HCT116 (cell line): ENCODE measurements at regions not wholly inside any gene's neighbourhood (a gene's known extent, or its start where the extent isn't known, plus 50 kb on each side); places are given as distances from the start of the nearest gene placed in this dataset.

ENCODE experiments used
- ATAC-seq: fragments of 200-7000 bp; cut with Tn5 transposase; 2 replicates; pipeline ENCODE4 v1.9.1; 2020; ENCODE audit warnings: mild to moderate bottlenecking, moderate library complexity
- BruUV-seq: library from RNA; stranded (reverse); fragments of 400-500 nt; replicated peaks from 2 replicates; lab custom pipeline; 2021; lab: Mats Ljungman, UMichigan
- CTCF ChIA-PET: fragments of 300-600 bp; sonication (Branson Sonifier 250); formaldehyde crosslinking; loops from one replicate; lab custom pipeline; 2021; ENCODE audit warnings: antibody characterized with exemption; lab: Charles Lee
- POLR2A ChIA-PET: fragments of 300-600, 350-600 bp; sonication (Branson Sonifier 250); formaldehyde crosslinking; loops from one replicate; lab custom pipeline; 2021; ENCODE audit warnings: antibody characterized with exemption; lab: Charles Lee
- RAD21 ChIA-PET, 2 experiments: fragments of 300-600 bp; sonication (Branson Sonifier 250); formaldehyde crosslinking; loops; one replicate each; lab custom pipeline; 2023; ENCODE audit warnings: low total read pairs in 2 of 2; ENCODE audit not compliant: uncharacterized antibody in 2 of 2, unreplicated experiment in 2 of 2, low non-redundant PET in 1 of 2; lab: Charles Lee
- DNase-seq: peaks from one replicate; pipeline ENCODE4 v3.0.0-alpha.2; 2010; ENCODE audit warnings: low read depth, low spot score
- H2AFZ ChIP-seq: fragments of 200-600 bp; shearing (Covaris generic), sonication (generic); 2 replicates; pipeline ENCODE4 v1.6.1; 2017; ENCODE audit warnings: low read depth, mixed run types, mixed read lengths, antibody characterized with exemption, low read length; ENCODE audit not compliant: poor library complexity, severe bottlenecking
- H3K27ac ChIP-seq: 2 replicates; pipeline ENCODE4 v1.5.1; 2012; ENCODE audit warnings: low read depth, low read length
- H3K27me3 ChIP-seq: fragments of 200-600 bp; sonication (generic); 2 replicates; pipeline ENCODE4 v1.6.1; 2016; ENCODE audit warnings: mixed run types, low read length, mixed read lengths; ENCODE audit not compliant: insufficient read depth
- H3K36me3 ChIP-seq, 2 experiments: fragments of 200-500 bp in 1 of 2; fragments of 200-600 bp in 1 of 2; sonication (Bioruptor generic) in 1 of 2; sonication (generic) in 1 of 2; 2 replicates each; pipeline versions ENCODE4 v1.5.1 to v1.6.1; 2014 to 2016; ENCODE audit warnings: low read length in 2 of 2, inconsistent platforms in 1 of 2, mixed read lengths in 1 of 2, mixed run types in 1 of 2; ENCODE audit not compliant: insufficient read depth in 2 of 2, control insufficient read depth in 1 of 2
- H3K4me1 ChIP-seq, 2 experiments: fragments of 200-600 bp in 1 of 2; sonication (generic) in 1 of 2; 2 replicates each; pipeline versions ENCODE4 v1.5.1 to v1.6.1; 2012 to 2017; ENCODE audit warnings: low read length in 2 of 2, inconsistent platforms in 1 of 2, mild to moderate bottlenecking in 1 of 2, mixed read lengths in 1 of 2, mixed run types in 1 of 2, moderate library complexity in 1 of 2; ENCODE audit not compliant: insufficient read depth in 2 of 2, control insufficient read depth in 1 of 2
- H3K4me2 ChIP-seq: fragments of 200-600 bp; sonication (generic); 2 replicates; pipeline ENCODE4 v1.6.1; 2017; ENCODE audit warnings: mixed run types, low read length, mixed read lengths
- H3K4me3 ChIP-seq, 2 experiments: fragments of 200-600 bp in 1 of 2; sonication (generic) in 1 of 2; replicated peaks in 1 of 2; 2 replicates each; pipeline ENCODE4 v1.5.1; 2011 to 2016; ENCODE audit warnings: low read length in 2 of 2, control low read depth in 1 of 2, low read depth in 1 of 2, mild to moderate bottlenecking in 1 of 2, mixed read lengths in 1 of 2, mixed run types in 1 of 2
- H3K79me2 ChIP-seq: fragments of 200-600 bp; sonication (generic); 2 replicates; pipeline ENCODE4 v1.6.1; 2017; ENCODE audit warnings: mild to moderate bottlenecking, mixed run types, low read length, moderate library complexity, mixed read lengths; ENCODE audit not compliant: insufficient read depth
- H3K9ac ChIP-seq: fragments of 200-600 bp; sonication (generic); 2 replicates; pipeline ENCODE4 v1.6.1; 2016; ENCODE audit warnings: low read length, mixed read lengths
- H3K9me2 ChIP-seq: fragments of 200-600 bp; sonication (generic), shearing (Covaris generic); 2 replicates; pipeline ENCODE4 v1.6.1; 2017; ENCODE audit warnings: mixed run types, mild to moderate bottlenecking, moderate library complexity; ENCODE audit not compliant: insufficient read depth
- H3K9me3 ChIP-seq, 2 experiments: fragments of 200-500 bp in 1 of 2; fragments of 200-600 bp in 1 of 2; sonication (Bioruptor generic) in 1 of 2; sonication (generic) in 1 of 2; 2 replicates each; pipeline ENCODE4 v1.6.1; 2014 to 2017; ENCODE audit warnings: low read length in 2 of 2, mixed read lengths in 2 of 2, inconsistent platforms in 1 of 2, low read depth in 1 of 2, mild to moderate bottlenecking in 1 of 2, mixed run types in 1 of 2, moderate library complexity in 1 of 2; ENCODE audit not compliant: control insufficient read depth in 1 of 2, insufficient read depth in 1 of 2
- H4K20me1 ChIP-seq: fragments of 200-600 bp; sonication (generic), shearing (Covaris generic); 2 replicates; pipeline ENCODE4 v1.6.1; 2017; ENCODE audit warnings: mixed run types, mild to moderate bottlenecking, moderate library complexity; ENCODE audit not compliant: insufficient read depth
- CEBPB ChIP-seq: IDR thresholded peaks from 2 replicates; pipeline ENCODE4 v1.6.1; 2012; ENCODE audit warnings: low read depth
- EGR1 ChIP-seq: IDR thresholded peaks from 2 replicates; pipeline ENCODE4 v1.6.1; 2012; ENCODE audit warnings: low read depth
- EZH2 ChIP-seq: fragments of 200-600 bp; sonication (generic); IDR thresholded peaks from 2 replicates; pipeline ENCODE4 v1.6.1; 2017; ENCODE audit warnings: antibody characterized with exemption, mixed run types
- EZH2phosphoT487 ChIP-seq: fragments of 200-600 bp; IDR thresholded peaks from 2 replicates; pipeline ENCODE4 v1.6.1; 2018; ENCODE audit warnings: antibody characterized with exemption, borderline replicate concordance
- JUND ChIP-seq: IDR thresholded peaks from 2 replicates; pipeline ENCODE4 v1.6.1; 2012
- POLR2A ChIP-seq: IDR thresholded peaks from 2 replicates; pipeline ENCODE4 v1.7.0; 2011; ENCODE audit warnings: borderline replicate concordance; ENCODE audit not compliant: insufficient read depth, insufficient read length; ENCODE audit errors: extremely low read depth
- SIN3A ChIP-seq: IDR thresholded peaks from 2 replicates; pipeline ENCODE4 v1.6.1; 2012; ENCODE audit warnings: low read depth
- YY1 ChIP-seq: IDR thresholded peaks from 2 replicates; pipeline ENCODE4 v1.6.1; 2011; ENCODE audit warnings: low read length, low read depth, moderate library complexity, mild to moderate bottlenecking; ENCODE audit not compliant: insufficient replicate concordance; ENCODE audit errors: extremely low read depth
- ZFX ChIP-seq: fragments of 450-650 bp; IDR thresholded peaks from 2 replicates; pipeline ENCODE4 v1.6.1; 2017
- ZNF274 ChIP-seq: fragments of 200-500 bp; sonication (Bioruptor generic); IDR thresholded peaks from 2 replicates; pipeline ENCODE4 v1.6.1; 2014; ENCODE audit warnings: mild to moderate bottlenecking, low read depth, low read length, inconsistent platforms
- intact Hi-C: fragments of 100-400 bp; cut with micrococcal nuclease; formaldehyde crosslinking; loops from 2 replicates; pipeline ENCODE4 v1.10.0; 2022
- TF ChIP-seq, protein P1 (sequence below), 3 experiments: fragments of 200-600 bp in 1 of 3; sonication (generic) in 1 of 3; IDR thresholded peaks in 2 of 3; conservative IDR thresholded peaks in 1 of 3; 2 replicates each; pipeline ENCODE4 v1.5.1; 2012 to 2017; ENCODE audit warnings: low read depth in 2 of 3, low read length in 2 of 3, antibody characterized with exemption in 1 of 3, borderline replicate concordance in 1 of 3, control low read depth in 1 of 3, mild to moderate bottlenecking in 1 of 3, mixed read lengths in 1 of 3, mixed run types in 1 of 3, moderate library complexity in 1 of 3; ENCODE audit not compliant: insufficient read depth in 1 of 3
- TF ChIP-seq, protein P2 (sequence below): IDR thresholded peaks from 2 replicates; pipeline ENCODE4 v1.6.1; 2012
- TF ChIP-seq, protein P3 (sequence below): IDR thresholded peaks from 2 replicates; pipeline ENCODE4 v1.6.1; 2012; ENCODE audit warnings: low read depth
- TF ChIP-seq, protein P4 (sequence below): IDR thresholded peaks from 2 replicates; pipeline ENCODE4 v1.6.1; 2012

DNA sequence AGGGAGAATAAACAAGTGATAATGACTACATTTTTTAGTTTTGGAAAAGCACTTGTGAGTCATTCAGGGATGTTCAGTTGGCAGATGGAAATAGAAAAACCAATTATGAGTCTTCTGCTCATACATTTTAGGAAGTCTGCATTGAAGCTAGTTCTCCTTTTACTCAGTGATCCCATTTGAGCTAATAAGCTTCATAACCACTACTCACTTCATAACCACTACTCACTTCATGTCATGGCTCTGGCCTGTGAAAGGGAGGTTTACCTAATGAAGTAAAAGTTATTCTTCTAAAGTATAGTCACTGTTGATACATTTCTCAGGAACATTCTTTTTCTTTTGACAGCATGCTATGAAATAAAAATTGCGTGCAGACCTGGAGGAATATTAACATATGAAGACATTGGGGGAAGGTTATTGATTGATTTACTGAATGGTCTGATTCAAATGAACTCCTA lies 948.7 kb downstream of the TSN start:
- Histone ChIP-seq H3K9me2 (no peaks in the 10 kb centered on the region), H3K27ac (no peak overlapping the region), H3K4me3 (no peak overlapping the region), H3K4me1 (no peaks in the 10 kb centered on the region), H2AFZ (no peak overlapping the region), H3K9me3 (peaks cover 0 to 9% of the 10 kb centered on the region in 2 experiments; a peak in 2 of 4 replicates), H3K4me2 (no peak overlapping the region), H3K9ac (no peak overlapping the region), H3K27me3 (no peaks in the 10 kb centered on the region), H3K36me3 (no peaks in the 10 kb centered on the region), H4K20me1 (no peaks in the 10 kb centered on the region), H3K79me2 (no peaks in the 10 kb centered on the region)
- DNase-seq: no peak
- intact Hi-C loops: no loop called here
- RAD21 ChIA-PET: no interaction called here
- TF ChIP-seq JUND: no peak
- TF ChIP-seq CEBPB: no peak
- TF ChIP-seq YY1: no peak
- TF ChIP-seq ZFX: no peak
- TF ChIP-seq, protein P1, sequence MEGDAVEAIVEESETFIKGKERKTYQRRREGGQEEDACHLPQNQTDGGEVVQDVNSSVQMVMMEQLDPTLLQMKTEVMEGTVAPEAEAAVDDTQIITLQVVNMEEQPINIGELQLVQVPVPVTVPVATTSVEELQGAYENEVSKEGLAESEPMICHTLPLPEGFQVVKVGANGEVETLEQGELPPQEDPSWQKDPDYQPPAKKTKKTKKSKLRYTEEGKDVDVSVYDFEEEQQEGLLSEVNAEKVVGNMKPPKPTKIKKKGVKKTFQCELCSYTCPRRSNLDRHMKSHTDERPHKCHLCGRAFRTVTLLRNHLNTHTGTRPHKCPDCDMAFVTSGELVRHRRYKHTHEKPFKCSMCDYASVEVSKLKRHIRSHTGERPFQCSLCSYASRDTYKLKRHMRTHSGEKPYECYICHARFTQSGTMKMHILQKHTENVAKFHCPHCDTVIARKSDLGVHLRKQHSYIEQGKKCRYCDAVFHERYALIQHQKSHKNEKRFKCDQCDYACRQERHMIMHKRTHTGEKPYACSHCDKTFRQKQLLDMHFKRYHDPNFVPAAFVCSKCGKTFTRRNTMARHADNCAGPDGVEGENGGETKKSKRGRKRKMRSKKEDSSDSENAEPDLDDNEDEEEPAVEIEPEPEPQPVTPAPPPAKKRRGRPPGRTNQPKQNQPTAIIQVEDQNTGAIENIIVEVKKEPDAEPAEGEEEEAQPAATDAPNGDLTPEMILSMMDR (IDR thresholded peaks at IDR 0.05 in 2 of 3, conservative IDR thresholded peaks at IDR 0.05 in 1 of 3; ENCODE audit: borderline replicate concordance in 1 of 3, insufficient read depth in 1 of 3, low read depth in 2 of 3, low read length in 2 of 3): no peak
- no peak for TF ChIP-seq EGR1
- no peak for TF ChIP-seq EZH2phosphoT487
- TF ChIP-seq SIN3A: no peak
- TF ChIP-seq, protein P2, sequence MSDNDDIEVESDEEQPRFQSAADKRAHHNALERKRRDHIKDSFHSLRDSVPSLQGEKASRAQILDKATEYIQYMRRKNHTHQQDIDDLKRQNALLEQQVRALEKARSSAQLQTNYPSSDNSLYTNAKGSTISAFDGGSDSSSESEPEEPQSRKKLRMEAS: no peak
- TF ChIP-seq, protein P3, sequence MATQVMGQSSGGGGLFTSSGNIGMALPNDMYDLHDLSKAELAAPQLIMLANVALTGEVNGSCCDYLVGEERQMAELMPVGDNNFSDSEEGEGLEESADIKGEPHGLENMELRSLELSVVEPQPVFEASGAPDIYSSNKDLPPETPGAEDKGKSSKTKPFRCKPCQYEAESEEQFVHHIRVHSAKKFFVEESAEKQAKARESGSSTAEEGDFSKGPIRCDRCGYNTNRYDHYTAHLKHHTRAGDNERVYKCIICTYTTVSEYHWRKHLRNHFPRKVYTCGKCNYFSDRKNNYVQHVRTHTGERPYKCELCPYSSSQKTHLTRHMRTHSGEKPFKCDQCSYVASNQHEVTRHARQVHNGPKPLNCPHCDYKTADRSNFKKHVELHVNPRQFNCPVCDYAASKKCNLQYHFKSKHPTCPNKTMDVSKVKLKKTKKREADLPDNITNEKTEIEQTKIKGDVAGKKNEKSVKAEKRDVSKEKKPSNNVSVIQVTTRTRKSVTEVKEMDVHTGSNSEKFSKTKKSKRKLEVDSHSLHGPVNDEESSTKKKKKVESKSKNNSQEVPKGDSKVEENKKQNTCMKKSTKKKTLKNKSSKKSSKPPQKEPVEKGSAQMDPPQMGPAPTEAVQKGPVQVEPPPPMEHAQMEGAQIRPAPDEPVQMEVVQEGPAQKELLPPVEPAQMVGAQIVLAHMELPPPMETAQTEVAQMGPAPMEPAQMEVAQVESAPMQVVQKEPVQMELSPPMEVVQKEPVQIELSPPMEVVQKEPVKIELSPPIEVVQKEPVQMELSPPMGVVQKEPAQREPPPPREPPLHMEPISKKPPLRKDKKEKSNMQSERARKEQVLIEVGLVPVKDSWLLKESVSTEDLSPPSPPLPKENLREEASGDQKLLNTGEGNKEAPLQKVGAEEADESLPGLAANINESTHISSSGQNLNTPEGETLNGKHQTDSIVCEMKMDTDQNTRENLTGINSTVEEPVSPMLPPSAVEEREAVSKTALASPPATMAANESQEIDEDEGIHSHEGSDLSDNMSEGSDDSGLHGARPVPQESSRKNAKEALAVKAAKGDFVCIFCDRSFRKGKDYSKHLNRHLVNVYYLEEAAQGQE: no peak
- no peak for TF ChIP-seq ZNF274
- TF ChIP-seq EZH2: no peak
- no peak for TF ChIP-seq POLR2A
- TF ChIP-seq, protein P4, sequence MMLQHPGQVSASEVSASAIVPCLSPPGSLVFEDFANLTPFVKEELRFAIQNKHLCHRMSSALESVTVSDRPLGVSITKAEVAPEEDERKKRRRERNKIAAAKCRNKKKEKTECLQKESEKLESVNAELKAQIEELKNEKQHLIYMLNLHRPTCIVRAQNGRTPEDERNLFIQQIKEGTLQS: no peak
- POLR2A ChIA-PET: no interaction called here
- CTCF ChIA-PET: no interaction called here
- ATAC-seq: no peak
- no TSS peak for BruUV-seq
